ENCODE measurements at regions not wholly inside any gene's neighbourhood (a gene's known extent, or its start where the extent isn't known, plus 50 kb on each side); places are given as distances from the start of the nearest gene placed in this dataset.

- TF ChIP-seq CTCF (IDR thresholded peaks at IDR 0.05) (no peak), POLR2A (IDR thresholded peaks at IDR 0.05) (no peak), EP300 (IDR thresholded peaks at IDR 0.05) (no peak), POLR2AphosphoS5 (IDR thresholded peaks at IDR 0.05) (no peak)
Measured at GRCh38 chr12:82174936-82175335, 183.3 kb downstream of the CCDC59 start.

Measured in upper lobe of left lung (tissue), 4 donors.